IPS-15b (cell line): ENCODE measurements at regions not wholly inside any gene's neighbourhood (a gene's known extent, or its start where the extent isn't known, plus 50 kb on each side); places are given as distances from the start of the nearest gene placed in this dataset.

ENCODE experiments used
- H3K27me3 ChIP-seq: one replicate; pipeline ENCODE4 v1.6.1; 2013; ENCODE audit warnings: low read length; ENCODE audit not compliant: control insufficient read depth, insufficient read depth
- H3K36me3 ChIP-seq: one replicate; pipeline ENCODE4 v1.6.1; 2013; ENCODE audit warnings: low read length; ENCODE audit not compliant: control insufficient read depth, insufficient read depth
- H3K4me1 ChIP-seq: one replicate; pipeline ENCODE4 v1.6.1; 2013; ENCODE audit warnings: mild to moderate bottlenecking, low read length; ENCODE audit not compliant: control insufficient read depth, insufficient read depth
- H3K4me3 ChIP-seq: one replicate; pipeline ENCODE4 v1.5.1; 2013; ENCODE audit warnings: low read depth, low read length
- H3K9ac ChIP-seq: one replicate; pipeline ENCODE4 v1.6.1; 2013; ENCODE audit warnings: low read depth, mild to moderate bottlenecking, low read length
- H3K9me3 ChIP-seq: one replicate; pipeline ENCODE4 v1.6.1; 2013; ENCODE audit warnings: mild to moderate bottlenecking, low read length; ENCODE audit not compliant: control insufficient read depth, insufficient read depth

DNA sequence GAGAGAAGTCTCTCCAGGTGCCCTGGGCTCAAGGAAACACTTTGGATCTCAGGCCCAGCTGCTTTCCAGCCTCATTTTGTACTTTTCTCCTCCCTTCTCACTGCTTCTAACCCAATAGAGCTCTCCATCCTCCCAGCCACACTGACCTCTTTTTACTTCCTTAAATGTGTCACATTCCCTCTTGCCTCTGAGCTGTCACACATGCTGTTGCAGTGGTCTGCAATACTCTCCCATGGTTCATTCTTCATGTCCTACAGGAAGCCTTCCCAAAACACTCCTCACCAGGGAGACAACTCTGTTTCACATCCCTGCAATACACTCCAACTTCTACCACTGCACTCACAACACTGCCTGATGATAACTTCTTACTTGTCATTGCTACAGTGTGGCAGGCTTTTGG is 242.1 kb upstream of the DYNLRB2 start:
- Histone ChIP-seq H3K9ac (no peak overlapping the region), H3K9me3 (no peaks in the 10 kb centered on the region), H3K4me3 (no peak overlapping the region), H3K4me1 (no peaks in the 10 kb centered on the region), H3K36me3 (no peaks in the 10 kb centered on the region), H3K27me3 (no peaks in the 10 kb centered on the region)

DNA sequence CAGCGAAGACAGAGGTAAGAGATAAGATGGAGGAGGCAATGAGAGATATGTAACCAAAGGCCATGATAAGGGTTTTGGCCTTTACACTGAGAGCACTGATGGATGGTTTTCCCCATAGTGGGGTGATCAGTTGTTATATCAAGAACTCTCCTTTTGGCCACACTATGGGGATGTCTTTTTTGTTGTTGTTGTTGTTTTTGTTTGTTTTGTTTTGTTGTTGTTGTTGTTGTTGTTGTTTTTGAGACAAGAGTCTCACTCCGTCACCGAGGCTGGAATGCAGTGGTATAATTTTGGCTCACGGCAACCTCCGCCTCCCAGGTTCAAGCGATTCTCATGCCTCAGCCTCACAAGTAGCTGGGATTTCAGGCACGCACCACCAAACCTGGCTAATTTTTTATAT is 244.8 kb upstream of the DYNLRB2 start:
- Histone ChIP-seq H3K27me3 (no peaks in the 10 kb centered on the region), H3K9me3 (no peaks in the 10 kb centered on the region), H3K36me3 (no peaks in the 10 kb centered on the region), H3K4me1 (no peaks in the 10 kb centered on the region), H3K4me3 (no peak overlapping the region), H3K9ac (no peak overlapping the region)

DNA sequence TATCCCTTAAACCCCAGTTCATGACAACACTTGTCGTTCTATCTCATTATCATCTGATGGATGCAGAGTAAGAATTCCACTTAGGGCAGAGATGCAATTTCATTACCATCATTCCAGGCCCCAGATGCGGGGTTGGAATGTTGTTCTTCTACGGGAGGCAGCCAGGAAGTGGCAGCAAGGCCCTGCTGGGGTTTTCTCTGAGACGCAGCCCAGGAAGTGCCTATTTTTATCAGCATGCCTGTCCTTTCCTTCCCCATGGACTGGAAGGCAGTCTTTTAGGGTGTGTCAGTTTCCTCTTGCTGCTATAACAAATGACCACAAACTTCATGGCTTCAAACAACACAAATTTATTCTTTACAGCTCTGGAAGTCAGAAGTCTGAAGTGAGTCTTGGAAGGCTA is 246.6 kb upstream of the DYNLRB2 start:
- Histone ChIP-seq H3K9ac (no peak overlapping the region), H3K36me3 (no peaks in the 10 kb centered on the region), H3K4me3 (no peak overlapping the region), H3K4me1 (no peaks in the 10 kb centered on the region), H3K27me3 (no peaks in the 10 kb centered on the region), H3K9me3 (no peaks in the 10 kb centered on the region)

DNA sequence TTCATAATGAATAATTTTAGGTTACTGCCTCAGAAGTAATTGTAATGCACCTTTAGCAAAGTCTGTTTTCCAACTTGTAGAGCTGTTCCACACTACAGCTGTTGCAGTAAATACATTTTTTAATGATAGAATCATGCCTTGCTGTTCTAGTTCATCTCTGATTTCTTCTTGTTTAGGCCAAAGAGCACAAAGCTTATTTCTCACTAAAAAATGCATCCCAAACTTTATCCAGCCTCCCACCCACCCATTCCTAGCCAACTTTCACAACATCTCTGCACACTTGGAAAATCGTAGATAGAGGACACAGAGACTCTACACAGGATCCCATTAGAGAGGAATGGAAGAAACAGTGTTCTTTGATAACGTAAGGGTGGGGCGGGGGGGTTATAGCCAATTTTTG is 252.2 kb upstream of the DYNLRB2 start:
- no peaks in the 10 kb centered on the region for H3K27me3 ChIP-seq
- no peaks in the 10 kb centered on the region for H3K36me3 ChIP-seq
- no peak overlapping the region for H3K4me3 ChIP-seq
- H3K9ac ChIP-seq, result no peak overlapping the region
- no peaks in the 10 kb centered on the region for H3K9me3 ChIP-seq
- H3K4me1 ChIP-seq, result no peaks in the 10 kb centered on the region

DNA sequence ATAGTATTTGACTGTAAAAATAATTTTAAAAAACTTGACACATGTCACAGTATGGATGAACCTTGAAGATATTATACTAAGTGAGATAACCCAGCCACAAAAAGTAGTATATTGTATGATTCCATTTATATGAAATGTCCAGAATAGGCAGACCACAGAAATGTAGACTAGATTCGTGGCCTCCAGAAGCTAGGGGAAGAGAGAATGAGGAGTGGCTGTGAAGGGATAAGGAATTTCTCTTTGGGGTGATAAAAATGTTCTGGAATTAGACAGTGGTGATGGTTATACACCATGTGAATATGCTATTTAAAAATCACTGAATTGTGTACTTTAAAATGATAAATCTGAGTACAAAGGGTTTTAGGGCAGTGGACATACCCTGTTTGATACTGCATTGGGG is 253.1 kb upstream of the DYNLRB2 start:
- H3K9ac ChIP-seq, result no peak overlapping the region
- H3K4me3 ChIP-seq, result no peak overlapping the region
- no peaks in the 10 kb centered on the region for H3K36me3 ChIP-seq
- H3K4me1 ChIP-seq, result no peaks in the 10 kb centered on the region
- no peaks in the 10 kb centered on the region for H3K9me3 ChIP-seq
- no peaks in the 10 kb centered on the region for H3K27me3 ChIP-seq

DNA sequence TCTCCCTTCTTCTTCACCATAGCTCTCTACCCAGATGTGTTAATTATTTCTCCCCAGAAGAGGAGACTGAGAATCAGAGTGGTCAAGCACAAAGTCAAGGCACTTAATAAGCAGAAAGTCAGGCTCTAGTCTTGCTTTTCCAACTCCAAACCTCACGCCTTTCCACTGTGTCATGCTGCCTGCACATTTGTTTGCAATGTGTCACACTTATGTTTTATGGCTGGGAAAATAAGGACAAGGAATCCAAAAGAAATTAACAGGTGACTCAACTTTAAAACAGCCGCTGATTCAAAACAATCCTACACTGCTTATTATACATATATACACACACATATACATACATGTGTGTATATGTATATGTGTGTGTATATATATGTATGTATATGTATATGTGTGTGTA is 255.7 kb upstream of the DYNLRB2 start:
- Histone ChIP-seq H3K9me3 (no peaks in the 10 kb centered on the region), H3K9ac (no peak overlapping the region), H3K27me3 (no peaks in the 10 kb centered on the region), H3K4me1 (no peaks in the 10 kb centered on the region), H3K36me3 (no peaks in the 10 kb centered on the region), H3K4me3 (no peak overlapping the region)

DNA sequence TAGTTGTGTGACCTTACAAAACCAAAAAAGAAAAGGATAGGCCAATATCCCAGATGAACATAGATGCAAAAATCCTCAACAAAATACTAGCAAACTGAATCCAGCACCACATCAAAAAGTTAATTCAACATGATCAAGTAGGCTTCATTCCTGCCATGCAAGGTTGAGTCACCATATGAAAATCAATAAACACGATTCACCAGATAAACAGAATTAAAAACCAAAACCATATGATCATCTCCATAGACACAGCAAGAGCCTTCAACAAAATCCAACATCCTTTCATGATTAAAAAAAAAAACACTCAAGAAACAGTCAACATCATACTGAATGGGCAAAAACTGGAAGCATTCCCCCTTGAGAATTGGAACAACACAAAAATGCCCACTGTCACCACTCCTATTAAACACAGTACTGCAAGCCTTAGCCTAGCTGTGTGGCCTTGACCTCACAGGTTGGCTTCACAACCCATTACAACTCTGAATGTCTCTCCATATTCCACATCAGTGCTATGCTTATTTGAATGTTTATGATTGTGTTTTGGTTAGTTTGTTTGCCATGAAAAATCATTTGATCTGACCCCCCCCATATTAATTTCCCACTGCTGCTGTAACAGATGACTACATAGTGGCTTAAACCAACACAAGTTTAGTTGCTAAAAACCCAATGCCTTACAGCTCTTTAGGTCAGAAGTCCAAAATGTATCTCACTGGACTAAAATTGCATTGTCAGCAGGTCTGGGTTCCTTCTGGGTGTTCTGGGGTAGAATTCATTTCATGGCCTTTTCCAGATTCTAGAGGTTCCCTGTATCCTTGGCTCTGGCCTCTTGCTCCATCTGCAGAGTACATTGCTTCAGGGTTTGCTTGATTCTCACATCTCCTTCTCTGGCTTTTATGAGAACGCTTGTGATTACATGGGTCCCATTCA is 257.1 kb upstream of the DYNLRB2 start:
- H3K36me3 ChIP-seq, result no peaks in the 10 kb centered on the region
- H3K4me3 ChIP-seq, result no peak overlapping the region
- no peaks in the 10 kb centered on the region for H3K4me1 ChIP-seq
- H3K9ac ChIP-seq, result no peak overlapping the region
- no peaks in the 10 kb centered on the region for H3K27me3 ChIP-seq
- H3K9me3 ChIP-seq, result no peaks in the 10 kb centered on the region

DNA sequence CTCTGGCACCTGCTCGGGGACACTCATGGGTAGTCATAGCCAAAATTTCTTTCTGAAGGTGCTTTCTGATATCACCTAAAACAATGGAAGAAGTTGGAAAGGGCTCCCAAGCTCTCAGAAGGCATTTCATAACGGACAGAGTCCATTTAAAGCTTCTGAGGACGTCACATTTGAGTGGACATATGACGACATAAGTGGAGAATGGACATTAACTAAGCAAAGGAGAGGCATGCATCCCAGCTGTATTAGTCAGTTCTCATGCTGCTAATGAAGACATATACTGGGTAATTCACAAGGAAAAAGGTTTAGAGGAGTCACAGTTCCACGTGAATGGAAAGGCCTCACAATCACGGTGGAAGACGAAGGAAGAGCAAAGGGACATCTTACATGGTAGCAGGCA is 260.2 kb upstream of the DYNLRB2 start:
- Histone ChIP-seq H3K36me3 (no peaks in the 10 kb centered on the region), H3K4me1 (no peaks in the 10 kb centered on the region), H3K27me3 (no peaks in the 10 kb centered on the region), H3K4me3 (no peak overlapping the region), H3K9me3 (no peaks in the 10 kb centered on the region), H3K9ac (no peak overlapping the region)

DNA sequence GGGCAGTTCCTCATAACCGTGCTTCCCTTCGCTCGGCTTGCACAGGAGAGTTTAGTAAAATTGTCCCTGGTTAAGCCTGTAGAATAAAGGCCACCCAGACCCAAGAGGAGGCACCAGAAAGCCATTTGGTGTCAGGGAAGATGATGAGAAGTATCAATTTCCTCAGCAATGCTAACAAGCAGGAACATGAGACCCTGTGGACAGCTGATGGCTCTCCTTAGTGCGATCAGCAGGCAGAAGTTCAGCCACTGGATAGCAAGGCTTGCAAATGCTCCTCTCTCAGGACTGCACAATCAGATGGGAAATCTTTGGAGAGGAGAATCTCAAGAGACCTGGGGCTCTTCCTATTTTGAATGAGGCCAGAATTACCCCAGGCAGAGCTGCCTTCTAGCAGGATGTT is 261.1 kb upstream of the DYNLRB2 start:
- H3K36me3 ChIP-seq, result no peaks in the 10 kb centered on the region
- no peaks in the 10 kb centered on the region for H3K4me1 ChIP-seq
- no peaks in the 10 kb centered on the region for H3K27me3 ChIP-seq
- no peaks in the 10 kb centered on the region for H3K9me3 ChIP-seq
- H3K4me3 ChIP-seq, result no peak overlapping the region
- no peak overlapping the region for H3K9ac ChIP-seq

DNA sequence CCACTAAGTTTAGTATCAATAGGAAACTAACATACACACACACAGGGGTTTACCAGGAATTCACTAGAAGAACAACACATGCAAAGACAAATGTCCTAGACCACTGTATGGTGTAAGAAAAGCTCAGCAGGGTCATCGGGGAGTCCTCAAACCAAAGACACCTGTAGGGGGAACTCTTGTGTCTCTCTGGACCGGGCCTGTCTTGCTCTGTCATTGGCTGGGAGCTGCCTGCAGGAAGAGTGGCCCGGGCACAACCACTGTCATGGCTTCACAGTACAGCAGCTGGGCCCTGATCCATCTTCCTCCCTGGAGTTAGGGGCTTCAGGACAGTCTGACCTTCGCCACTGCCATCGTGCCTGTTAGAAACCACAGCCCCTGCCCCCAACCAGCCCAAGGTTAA is 263.6 kb upstream of the DYNLRB2 start:
- Histone ChIP-seq H3K4me1 (no peaks in the 10 kb centered on the region), H3K9ac (no peak overlapping the region), H3K4me3 (no peak overlapping the region), H3K36me3 (no peaks in the 10 kb centered on the region), H3K27me3 (no peaks in the 10 kb centered on the region), H3K9me3 (no peaks in the 10 kb centered on the region)

DNA sequence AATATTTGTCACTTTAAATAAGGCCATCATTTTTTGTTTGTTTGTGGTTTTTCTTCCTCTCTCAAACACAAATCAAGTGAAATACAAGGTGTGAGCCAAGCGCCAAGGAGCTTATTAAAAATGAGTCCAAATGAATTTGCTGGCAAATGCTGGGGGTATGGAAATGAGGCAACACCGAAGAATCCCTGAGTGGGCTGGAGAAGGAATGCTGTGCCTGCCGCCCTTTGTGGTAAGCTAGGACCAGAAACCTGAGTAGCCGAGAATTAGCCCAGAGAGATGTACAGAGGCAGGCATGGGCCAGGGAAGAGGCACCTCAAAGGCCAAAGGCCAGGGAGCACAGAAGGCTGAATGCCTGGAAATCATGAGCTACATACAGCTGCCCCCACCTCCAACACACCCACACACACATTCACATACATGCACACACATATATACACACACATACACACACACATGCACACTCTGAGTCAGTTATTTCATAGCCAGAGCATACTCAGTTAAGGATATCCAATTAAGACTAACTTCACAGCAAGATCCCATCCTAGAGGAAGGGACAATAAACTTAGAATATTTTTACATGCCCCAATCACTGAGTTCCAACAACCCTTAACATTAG is 266.1 kb upstream of the DYNLRB2 start:
- Histone ChIP-seq H3K36me3 (no peaks in the 10 kb centered on the region), H3K9me3 (no peaks in the 10 kb centered on the region)

More for the DNA sequence above, 266.1 kb upstream of the DYNLRB2 start:
- H3K27me3 ChIP-seq, result no peaks in the 10 kb centered on the region
- no peak overlapping the region for H3K4me3 ChIP-seq
- H3K4me1 ChIP-seq, result no peaks in the 10 kb centered on the region
- no peak overlapping the region for H3K9ac ChIP-seq
